Upper lobe of left lung (tissue), 6 donors: ENCODE measurements at regions not wholly inside any gene's neighbourhood (a gene's known extent, or its start where the extent isn't known, plus 50 kb on each side); places are given as distances from the start of the nearest gene placed in this dataset.

ENCODE experiments used
- ATAC-seq, 2 donors: fragments of 200-7000 bp; cut with Tn5 transposase; one replicate each; pipeline ENCODE4 v1.9.1; 2022; ENCODE audit warnings: mild to moderate bottlenecking in 2 of 2, moderate library complexity in 2 of 2; ENCODE audit not compliant: low FRiP score in 2 of 2
- DNase-seq, 2 donors: peaks; one replicate each; pipeline ENCODE4 v3.0.0-alpha.2; 2019 to 2020
- H3K27ac ChIP-seq, 4 donors: fragments of 200-600 bp; sonication (generic); one replicate each; pipeline ENCODE4 v1.5.1; 2016 to 2019
- H3K27me3 ChIP-seq, 4 donors: fragments of 200-600 bp; sonication (generic); one replicate each; pipeline ENCODE4 v1.5.1; 2017 to 2019
- H3K36me3 ChIP-seq, 4 donors: fragments of 200-600 bp; sonication (generic); one replicate each; pipeline ENCODE4 v1.5.1; 2016 to 2019
- H3K4me1 ChIP-seq, 4 donors: fragments of 200-600 bp; sonication (generic); one replicate each; pipeline ENCODE4 v1.5.1; 2018 to 2019
- H3K4me3 ChIP-seq, 4 donors: fragments of 200-600 bp; sonication (generic); one replicate each; pipeline ENCODE4 v1.5.1; 2017 to 2019; ENCODE audit warnings: mild to moderate bottlenecking in 2 of 4, moderate library complexity in 1 of 4
- H3K9me3 ChIP-seq, 4 donors: fragments of 200-600 bp; sonication (generic); one replicate each; pipeline ENCODE4 v1.5.1; 2018 to 2019
- CTCF ChIP-seq, 6 experiments: fragments of 450-650 bp in 4 of 6; fragments of 200-600 bp in 2 of 6; sonication (generic) in 2 of 6; IDR thresholded peaks; one replicate each; pipeline ENCODE4 v1.5.1; 2016 to 2019; ENCODE audit warnings: antibody characterized with exemption in 6 of 6
- EP300 ChIP-seq, 4 donors: sonication (generic); formaldehyde crosslinking; IDR thresholded peaks; one replicate each; pipeline ENCODE4 v1.5.1; 2017; ENCODE audit warnings: antibody characterized with exemption in 4 of 4, control low read depth in 2 of 4
- POLR2A ChIP-seq, 4 donors: fragments of 450-650 bp; IDR thresholded peaks; one replicate each; pipeline ENCODE4 v1.5.1; 2016 to 2017; ENCODE audit warnings: antibody characterized with exemption in 4 of 4, mild to moderate bottlenecking in 2 of 4
- POLR2AphosphoS5 ChIP-seq, 2 donors: sonication (generic); formaldehyde crosslinking; IDR thresholded peaks; one replicate each; pipeline ENCODE4 v1.5.1; 2017; ENCODE audit warnings: antibody characterized with exemption in 2 of 2
- WGBS, 2 donors: methylation state at CpG; one replicate each; pipeline ENCODE4 v1.1.5; 2017 to 2018; 5-methylcytosine and 5-hydroxymethylcytosine counted together
- donor health status: DM: no; HTN: no; CAD: no; lungs with moderate emphysema.
- donor health status: DM: no; HTN: yes; CAD: no; lungs with severe emphysema.

GRCh38 chr9:18071651-18072060 lies 402.3 kb upstream of the ADAMTSL1 start:
- WGBS, 2 donors, result 80 to 84% methylated on average over 6 of the region's 6 CpGs
- Histone ChIP-seq H3K9me3 (no peaks in the 10 kb centered on the region), H3K27me3 (no peaks in the 10 kb centered on the region), H3K4me1 (no peaks in the 10 kb centered on the region), H3K36me3 (no peaks in the 10 kb centered on the region), H3K4me3 (no peak overlapping the region), H3K27ac (no peak overlapping the region)
- TF ChIP-seq CTCF (IDR thresholded peaks at IDR 0.05), result no peak
- TF ChIP-seq EP300 (IDR thresholded peaks at IDR 0.05), result no peak
- no peak for TF ChIP-seq POLR2A (IDR thresholded peaks at IDR 0.05)
- TF ChIP-seq POLR2AphosphoS5 (IDR thresholded peaks at IDR 0.05), result no peak
- DNase-seq (no peak), ATAC-seq (no peak)

GRCh38 chr9:18073002-18073401 lies 401.0 kb upstream of the ADAMTSL1 start:
- Histone ChIP-seq H3K4me1 (no peaks in the 10 kb centered on the region), H3K27me3 (no peaks in the 10 kb centered on the region), H3K4me3 (no peak overlapping the region), H3K9me3 (no peaks in the 10 kb centered on the region), H3K27ac (no peak overlapping the region), H3K36me3 (no peaks in the 10 kb centered on the region)
- 85 to 86% methylated on average over 4 of the region's 4 CpGs for WGBS, 2 donors
- ATAC-seq (no peak), DNase-seq (no peak)
- no peak for TF ChIP-seq POLR2AphosphoS5 (IDR thresholded peaks at IDR 0.05)
- no peak for TF ChIP-seq EP300 (IDR thresholded peaks at IDR 0.05)
- no peak for TF ChIP-seq POLR2A (IDR thresholded peaks at IDR 0.05)

- Histone ChIP-seq H3K36me3 (no peaks in the 10 kb centered on the region), H3K27me3 (no peaks in the 10 kb centered on the region), H3K27ac (no peak overlapping the region), H3K4me3 (no peak overlapping the region), H3K4me1 (no peaks in the 10 kb centered on the region), H3K9me3 (no peaks in the 10 kb centered on the region)
- TF ChIP-seq EP300 (IDR thresholded peaks at IDR 0.05) (no peak), CTCF (IDR thresholded peaks at IDR 0.05) (no peak), POLR2AphosphoS5 (IDR thresholded peaks at IDR 0.05) (no peak), POLR2A (IDR thresholded peaks at IDR 0.05) (no peak)
- 38 to 40% methylated on average over 3 of the region's 3 CpGs for WGBS, 2 donors
- ATAC-seq (no peak), DNase-seq (no peak)
Observed at GRCh38 chr9:18074041-18074440, 399.9 kb upstream of the ADAMTSL1 start.

- no peak overlapping the region for H3K27ac ChIP-seq
- H3K9me3 ChIP-seq, result no peaks in the 10 kb centered on the region
- no peaks in the 10 kb centered on the region for H3K27me3 ChIP-seq
- 60 to 72% methylated on average over 3 of the region's 3 CpGs for WGBS, 2 donors
- DNase-seq (no peak), ATAC-seq (no peak)
- H3K4me1 ChIP-seq, result no peaks in the 10 kb centered on the region
- no peaks in the 10 kb centered on the region for H3K36me3 ChIP-seq
- TF ChIP-seq POLR2AphosphoS5 (IDR thresholded peaks at IDR 0.05), result no peak
- no peak for TF ChIP-seq EP300 (IDR thresholded peaks at IDR 0.05)
- no peak for TF ChIP-seq CTCF (IDR thresholded peaks at IDR 0.05)
- TF ChIP-seq POLR2A (IDR thresholded peaks at IDR 0.05), result no peak
- no peak overlapping the region for H3K4me3 ChIP-seq
Observed at GRCh38 chr9:18075253-18075952, 398.6 kb upstream of the ADAMTSL1 start.

- ATAC-seq, result no peak
- Histone ChIP-seq H3K27ac (no peak overlapping the region), H3K4me1 (no peaks in the 10 kb centered on the region), H3K27me3 (no peaks in the 10 kb centered on the region), H3K4me3 (no peak overlapping the region), H3K36me3 (no peaks in the 10 kb centered on the region), H3K9me3 (no peaks in the 10 kb centered on the region)
- no peak for DNase-seq
- 83 to 84% methylated on average over 8 of the region's 8 CpGs for WGBS, 2 donors
- TF ChIP-seq CTCF (IDR thresholded peaks at IDR 0.05) (no peak), POLR2A (IDR thresholded peaks at IDR 0.05) (no peak), POLR2AphosphoS5 (IDR thresholded peaks at IDR 0.05) (no peak), EP300 (IDR thresholded peaks at IDR 0.05) (no peak)
Observed at GRCh38 chr9:18077941-18078678, 395.8 kb upstream of the ADAMTSL1 start.
